Stimulated activated naive CD8-positive, alpha-beta T cell treated with anti-CD3 and anti-CD28 coated beads, Interleukin-15, amount 100 ng/mL, for 72 hours (primary cell): ENCODE measurements at regions not wholly inside any gene's neighbourhood (a gene's known extent, or its start where the extent isn't known, plus 50 kb on each side); places are given as distances from the start of the nearest gene placed in this dataset.

Experiments used
- ATAC-seq: fragments of 150-1000 bp; cut with Tn5 transposase; 2 replicates; pipeline ENCODE4 v1.10.0; 2021; ENCODE audit warnings: mild to moderate bottlenecking, moderate library complexity
- DNase-seq, 2 donors: peaks; one replicate each; pipeline ENCODE4 v3.0.0; 2021 to 2022
- H3K27ac Mint-ChIP-seq, 2 donors: one replicate each; pipeline ENCODE4 v1.8.0; 2022; ENCODE audit warnings: mild to moderate bottlenecking in 2 of 2, mixed read lengths in 2 of 2, moderate library complexity in 2 of 2
- H3K27me3 Mint-ChIP-seq: one replicate; pipeline ENCODE4 v1.8.0; 2022; ENCODE audit warnings: mixed read lengths
- H3K4me1 Mint-ChIP-seq: one replicate; pipeline ENCODE4 v1.8.0; 2022; ENCODE audit warnings: mild to moderate bottlenecking, mixed read lengths
- H3K4me3 Mint-ChIP-seq, 2 donors: one replicate each; pipeline ENCODE4 v1.8.0; 2022; ENCODE audit warnings: mild to moderate bottlenecking in 2 of 2, mixed read lengths in 2 of 2, moderate library complexity in 1 of 2
- H3K9me3 Mint-ChIP-seq, 2 donors: one replicate each; pipeline ENCODE4 v1.8.0; 2022; ENCODE audit warnings: mixed read lengths in 2 of 2

GRCh38 chr3:65079560-65079959 lies 391.8 kb upstream of the ADAMTS9 start:
- no peak for DNase-seq

GRCh38 chr3:65078748-65079147 lies 390.9 kb upstream of the ADAMTS9 start:
- DNase-seq, result no peak
- H3K4me1 Mint-ChIP-seq, result no peaks in the 10 kb centered on the region
- H3K9me3 Mint-ChIP-seq, result peaks cover 7 to 11% of the 10 kb centered on the region in 2 donors
- no peak overlapping the region for H3K4me3 Mint-ChIP-seq
- H3K27me3 Mint-ChIP-seq, result no peaks in the 10 kb centered on the region
- H3K27ac Mint-ChIP-seq, result no peak overlapping the region
- ATAC-seq, result no peak

More at GRCh38 chr3:65079560-65079959, 391.8 kb upstream of the ADAMTS9 start:
- H3K27ac Mint-ChIP-seq, result no peak overlapping the region
- H3K4me1 Mint-ChIP-seq, result no peaks in the 10 kb centered on the region
- no peak overlapping the region for H3K4me3 Mint-ChIP-seq
- peaks cover 7 to 11% of the 10 kb centered on the region in 2 donors for H3K9me3 Mint-ChIP-seq
- ATAC-seq, result no peak
- H3K27me3 Mint-ChIP-seq, result no peaks in the 10 kb centered on the region

- no peak overlapping the region for H3K27ac Mint-ChIP-seq
- ATAC-seq (no peak), DNase-seq (no peak)
- no peaks in the 10 kb centered on the region for H3K4me1 Mint-ChIP-seq
- H3K27me3 Mint-ChIP-seq, result no peaks in the 10 kb centered on the region
- no peak overlapping the region for H3K4me3 Mint-ChIP-seq
- peaks cover 11 to 17% of the 10 kb centered on the region in 2 donors for H3K9me3 Mint-ChIP-seq
These were observed 389.3 kb upstream of the ADAMTS9 start for GRCh38 chr3:65077124-65077523.

GRCh38 chr3:65070968-65071367 lies 383.2 kb upstream of the ADAMTS9 start:
- no peak overlapping the region for H3K27ac Mint-ChIP-seq
- ATAC-seq (no peak), DNase-seq (no peak)
- H3K27me3 Mint-ChIP-seq, result no peaks in the 10 kb centered on the region
- H3K4me1 Mint-ChIP-seq, result no peaks in the 10 kb centered on the region
- H3K9me3 Mint-ChIP-seq, result peaks cover 0 to 10% of the 10 kb centered on the region in 2 donors
- no peak overlapping the region for H3K4me3 Mint-ChIP-seq

DNA sequence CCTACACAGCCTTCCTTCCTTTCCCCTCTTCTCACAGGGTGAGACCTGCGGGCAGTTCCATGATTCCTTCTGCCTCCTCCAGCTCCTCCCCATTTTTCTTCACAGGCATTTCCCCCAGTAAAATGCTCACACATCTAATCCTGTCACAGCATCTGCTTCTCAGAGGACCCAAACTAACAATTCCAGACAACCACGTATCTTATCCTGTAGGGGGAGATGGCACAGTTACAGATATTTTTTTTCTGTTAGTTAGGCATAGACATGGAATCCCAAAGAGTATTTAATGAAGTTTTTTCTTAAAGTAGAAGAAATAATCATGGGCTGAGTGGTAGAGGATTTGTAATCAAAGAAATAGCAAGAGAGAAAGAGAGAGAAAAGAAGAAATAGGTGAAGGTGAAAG lies 373.1 kb upstream of the ADAMTS9 start:
- no peak for DNase-seq
- Mint-ChIP-seq H3K4me1 (no peaks in the 10 kb centered on the region), H3K9me3 (peaks cover 16 to 28% of the 10 kb centered on the region in 2 donors), H3K4me3 (no peak overlapping the region), H3K27ac (no peak overlapping the region), H3K27me3 (no peaks in the 10 kb centered on the region)
- no peak for ATAC-seq

- Mint-ChIP-seq H3K4me3 (no peak overlapping the region), H3K4me1 (no peaks in the 10 kb centered on the region), H3K9me3 (peaks cover 13 to 24% of the 10 kb centered on the region in 2 donors), H3K27ac (no peak overlapping the region), H3K27me3 (no peaks in the 10 kb centered on the region)
- ATAC-seq (no peak), DNase-seq (no peak)
These were observed 364.3 kb upstream of the ADAMTS9 start for GRCh38 chr3:65052101-65052500.

DNA sequence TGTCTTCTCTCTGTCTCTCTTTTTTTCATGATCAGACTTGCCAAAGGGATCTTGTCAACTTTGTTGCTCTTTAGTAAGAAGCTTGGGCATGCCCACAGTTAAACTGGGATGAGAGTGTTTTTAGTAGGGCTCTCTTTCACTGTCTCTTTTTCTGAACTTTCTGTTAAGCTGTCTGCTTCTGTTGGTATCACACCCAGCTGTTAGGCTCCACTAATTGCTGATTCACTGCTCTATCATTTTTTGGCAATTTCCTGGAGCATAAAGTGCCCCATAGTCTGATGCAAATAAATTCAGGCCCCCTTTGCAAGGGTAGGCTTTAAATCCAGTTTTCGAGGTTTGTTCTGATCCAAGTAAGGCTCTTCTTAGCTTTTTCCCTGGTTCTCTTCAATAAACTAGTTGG lies 360.4 kb upstream of the ADAMTS9 start:
- no peak overlapping the region for H3K4me3 Mint-ChIP-seq
- H3K27me3 Mint-ChIP-seq, result no peaks in the 10 kb centered on the region
- no peaks in the 10 kb centered on the region for H3K9me3 Mint-ChIP-seq
- ATAC-seq (no peak), DNase-seq (no peak)
- no peak overlapping the region for H3K27ac Mint-ChIP-seq
- H3K4me1 Mint-ChIP-seq, result no peaks in the 10 kb centered on the region

GRCh38 chr3:65045138-65045537 lies 357.3 kb upstream of the ADAMTS9 start:
- no peak overlapping the region for H3K27ac Mint-ChIP-seq
- no peak overlapping the region for H3K4me3 Mint-ChIP-seq
- H3K9me3 Mint-ChIP-seq, result peaks cover 0 to 9% of the 10 kb centered on the region in 2 donors
- ATAC-seq (no peak), DNase-seq (no peak)
- H3K27me3 Mint-ChIP-seq, result no peaks in the 10 kb centered on the region
- no peaks in the 10 kb centered on the region for H3K4me1 Mint-ChIP-seq

- Mint-ChIP-seq H3K4me1 (no peaks in the 10 kb centered on the region), H3K4me3 (no peak overlapping the region), H3K27me3 (no peaks in the 10 kb centered on the region), H3K27ac (no peak overlapping the region), H3K9me3 (peaks cover 2 to 9% of the 10 kb centered on the region in 2 donors)
- no peak for ATAC-seq
- DNase-seq, result no peak
These were observed 356.6 kb upstream of the ADAMTS9 start for GRCh38 chr3:65044401-65044800.

- ATAC-seq (no peak), DNase-seq (no peak)
- no peaks in the 10 kb centered on the region for H3K27me3 Mint-ChIP-seq
- no peaks in the 10 kb centered on the region for H3K4me1 Mint-ChIP-seq
- no peak overlapping the region for H3K27ac Mint-ChIP-seq
- H3K4me3 Mint-ChIP-seq, result no peak overlapping the region
- peaks cover 7 to 12% of the 10 kb centered on the region in 2 donors for H3K9me3 Mint-ChIP-seq
These were observed 354.9 kb upstream of the ADAMTS9 start for GRCh38 chr3:65042675-65043074.

DNA sequence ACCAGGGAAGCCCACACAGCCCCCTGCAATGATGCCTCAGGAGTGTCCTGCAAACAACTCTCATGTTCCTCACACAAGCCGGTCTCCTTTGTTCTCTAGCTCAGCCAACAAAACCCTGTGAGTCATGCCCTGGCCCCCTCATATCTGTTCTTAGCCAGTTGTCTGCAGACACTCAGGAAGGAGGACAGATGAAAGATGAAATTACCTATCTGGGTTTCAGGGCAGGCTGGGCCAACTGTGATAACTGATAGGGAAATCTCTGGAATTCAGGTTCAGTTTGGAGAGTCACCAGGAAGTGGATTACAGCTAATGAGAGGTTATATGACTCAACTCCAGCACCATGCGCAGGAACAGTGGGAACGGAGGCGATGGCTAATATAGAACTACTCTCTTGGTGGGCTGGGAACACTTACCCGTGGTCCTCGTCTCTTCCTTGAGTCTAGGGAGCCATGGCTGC lies 352.0 kb upstream of the ADAMTS9 start:
- Mint-ChIP-seq H3K27ac (no peak overlapping the region), H3K9me3 (peaks cover 7 to 12% of the 10 kb centered on the region in 2 donors), H3K4me3 (no peak overlapping the region), H3K4me1 (no peaks in the 10 kb centered on the region), H3K27me3 (no peaks in the 10 kb centered on the region)
- no peak for ATAC-seq
- DNase-seq, result no peak

DNA sequence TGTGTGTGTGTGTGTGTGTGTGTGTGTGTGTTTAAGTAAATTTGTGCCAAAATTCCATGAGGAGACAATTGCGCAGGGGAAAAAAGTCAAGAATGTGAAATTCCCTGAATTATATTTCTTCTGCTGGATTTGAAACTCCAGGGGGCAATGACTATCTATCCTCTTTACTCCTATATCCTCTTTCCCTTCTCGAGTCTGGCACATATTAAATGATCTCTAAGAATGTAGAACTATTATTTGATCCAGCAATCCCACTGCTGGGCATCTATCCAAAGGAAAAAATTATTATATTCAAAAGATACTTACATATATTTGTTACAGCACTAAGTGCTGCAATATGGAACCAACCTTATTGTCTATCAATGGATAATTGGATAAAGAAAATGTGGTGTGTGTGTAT lies 350.1 kb upstream of the ADAMTS9 start:
- DNase-seq (no peak), ATAC-seq (no peak)
- H3K4me1 Mint-ChIP-seq, result no peaks in the 10 kb centered on the region
- no peak overlapping the region for H3K27ac Mint-ChIP-seq
- H3K4me3 Mint-ChIP-seq, result no peak overlapping the region
- no peaks in the 10 kb centered on the region for H3K27me3 Mint-ChIP-seq
- peaks cover 7 to 12% of the 10 kb centered on the region in 2 donors for H3K9me3 Mint-ChIP-seq

- Mint-ChIP-seq H3K27ac (no peak overlapping the region), H3K27me3 (no peaks in the 10 kb centered on the region), H3K9me3 (peaks cover 14 to 19% of the 10 kb centered on the region in 2 donors), H3K4me3 (no peak overlapping the region), H3K4me1 (no peaks in the 10 kb centered on the region)
- ATAC-seq (no peak), DNase-seq (no peak)
These were observed 347.4 kb upstream of the ADAMTS9 start for GRCh38 chr3:65035246-65035645.

- Mint-ChIP-seq H3K4me1 (no peaks in the 10 kb centered on the region), H3K27me3 (no peaks in the 10 kb centered on the region), H3K4me3 (no peak overlapping the region), H3K27ac (no peak overlapping the region), H3K9me3 (peaks cover 18 to 20% of the 10 kb centered on the region in 2 donors)
- no peak for DNase-seq
- no peak for ATAC-seq
These were observed 345.8 kb upstream of the ADAMTS9 start for GRCh38 chr3:65033576-65033975.

DNA sequence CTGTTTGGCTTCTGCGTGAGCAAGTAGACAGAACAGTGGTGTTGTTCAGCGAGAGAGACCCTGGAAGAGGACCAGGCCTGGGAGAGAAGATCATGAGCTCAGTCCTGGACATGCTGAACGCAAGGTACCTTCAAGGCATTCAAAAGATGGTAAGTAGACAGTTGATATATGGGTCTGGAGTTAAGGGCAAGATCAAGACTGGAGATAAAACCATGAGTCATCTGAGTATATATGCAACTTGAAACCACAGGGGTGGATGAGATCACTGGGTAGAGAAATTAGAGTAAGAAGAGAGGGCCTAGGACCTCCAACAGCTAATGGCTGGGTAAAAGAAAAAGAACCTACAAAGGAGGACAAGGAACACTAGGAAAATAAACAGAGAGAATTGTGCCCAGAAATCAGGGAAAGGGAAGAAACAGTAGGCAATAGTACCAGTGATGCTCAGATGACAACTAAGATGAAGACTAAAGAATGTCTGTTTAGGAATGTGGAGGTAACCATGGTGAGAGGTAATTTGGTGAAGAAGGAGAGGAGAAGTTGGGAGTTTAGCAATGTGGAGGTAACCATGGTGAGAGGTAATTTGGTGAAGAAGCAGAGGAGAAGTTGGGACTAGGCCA lies 343.2 kb upstream of the ADAMTS9 start:
- H3K27ac Mint-ChIP-seq, result no peak overlapping the region
- no peak overlapping the region for H3K4me3 Mint-ChIP-seq
- no peaks in the 10 kb centered on the region for H3K4me1 Mint-ChIP-seq
- DNase-seq, result no peak
- peak; percentile 23 for ATAC-seq
- peaks cover 18% of the 10 kb centered on the region in 2 donors for H3K9me3 Mint-ChIP-seq
- no peaks in the 10 kb centered on the region for H3K27me3 Mint-ChIP-seq

DNA sequence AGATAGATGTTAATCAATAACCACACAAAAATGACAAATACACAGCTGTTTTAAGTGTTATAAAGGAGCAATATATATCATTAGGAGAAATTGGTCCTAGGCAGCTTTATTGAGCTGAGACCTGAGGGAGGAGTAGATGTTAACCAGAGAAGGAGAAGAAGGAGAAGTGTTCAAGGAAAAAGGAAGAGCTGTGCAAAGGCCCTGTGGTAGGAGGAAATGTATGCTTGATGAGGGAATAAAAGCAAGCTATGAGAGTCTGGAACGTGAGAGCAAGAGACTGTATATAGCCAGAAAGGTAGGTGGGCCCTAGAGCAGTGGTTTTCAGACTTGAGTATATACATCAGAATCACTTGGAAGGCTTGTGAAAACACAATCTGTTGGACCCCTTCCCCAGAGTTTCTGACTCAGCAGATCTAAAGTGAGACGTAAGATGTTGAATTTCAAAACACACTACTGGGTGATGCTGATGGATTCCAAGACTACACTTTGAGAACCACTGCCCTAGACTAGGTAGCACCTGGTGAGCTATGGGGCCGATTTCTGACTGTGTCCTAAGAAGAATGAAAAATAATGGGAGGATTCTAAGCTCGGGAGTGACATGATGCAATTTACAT lies 342.3 kb upstream of the ADAMTS9 start:
- H3K4me1 Mint-ChIP-seq, result no peaks in the 10 kb centered on the region
- no peak overlapping the region for H3K27ac Mint-ChIP-seq
- H3K9me3 Mint-ChIP-seq, result peaks cover 18 to 22% of the 10 kb centered on the region in 2 donors
- DNase-seq (no peak), ATAC-seq (no peak)
- no peak overlapping the region for H3K4me3 Mint-ChIP-seq
- H3K27me3 Mint-ChIP-seq, result no peaks in the 10 kb centered on the region

GRCh38 chr3:65029130-65029529 lies 341.3 kb upstream of the ADAMTS9 start:
- no peak overlapping the region for H3K4me3 Mint-ChIP-seq
- H3K27ac Mint-ChIP-seq, result no peak overlapping the region
- DNase-seq (no peak), ATAC-seq (no peak)
- H3K27me3 Mint-ChIP-seq, result no peaks in the 10 kb centered on the region
- H3K4me1 Mint-ChIP-seq, result no peaks in the 10 kb centered on the region
- H3K9me3 Mint-ChIP-seq, result peaks cover 18 to 22% of the 10 kb centered on the region in 2 donors
